Stimulated activated CD4-positive, alpha-beta T cell treated with anti-CD3 and anti-CD28 coated beads, Interleukin-4, amount 100 ng/mL, for 4 hours (primary cell): ENCODE measurements at regions not wholly inside any gene's neighbourhood (a gene's known extent, or its start where the extent isn't known, plus 50 kb on each side); places are given as distances from the start of the nearest gene placed in this dataset.

Experiments used
- DNase-seq, 2 experiments: peaks; one replicate each; pipeline ENCODE4 v3.0.0-alpha.2; 2020

DNA sequence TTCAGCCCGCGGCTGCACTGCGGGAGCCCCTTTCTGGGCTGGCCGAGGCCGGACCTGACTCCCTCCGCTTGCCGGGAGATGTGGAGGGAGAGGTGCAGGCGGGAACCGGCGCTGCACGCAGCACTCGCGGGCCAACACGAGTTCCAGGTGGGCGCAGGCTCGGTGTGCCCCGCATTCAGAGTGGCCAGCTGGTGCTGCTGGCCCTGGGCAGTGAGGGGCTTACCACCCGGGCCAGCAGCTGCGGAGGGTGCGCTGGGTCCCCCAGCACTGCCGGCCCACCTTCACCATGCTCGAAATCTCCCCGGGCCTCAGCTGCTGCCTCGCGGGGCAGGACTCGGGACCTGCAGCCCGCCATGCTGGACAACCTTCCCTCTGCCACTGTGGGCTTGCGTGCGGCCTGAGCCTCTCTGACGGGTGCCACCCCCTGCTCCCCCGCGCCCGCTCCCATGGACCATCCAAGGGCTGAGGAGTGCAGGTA, 733.5 kb upstream of the CCDC54 start:
- no peak for DNase-seq

DNA sequence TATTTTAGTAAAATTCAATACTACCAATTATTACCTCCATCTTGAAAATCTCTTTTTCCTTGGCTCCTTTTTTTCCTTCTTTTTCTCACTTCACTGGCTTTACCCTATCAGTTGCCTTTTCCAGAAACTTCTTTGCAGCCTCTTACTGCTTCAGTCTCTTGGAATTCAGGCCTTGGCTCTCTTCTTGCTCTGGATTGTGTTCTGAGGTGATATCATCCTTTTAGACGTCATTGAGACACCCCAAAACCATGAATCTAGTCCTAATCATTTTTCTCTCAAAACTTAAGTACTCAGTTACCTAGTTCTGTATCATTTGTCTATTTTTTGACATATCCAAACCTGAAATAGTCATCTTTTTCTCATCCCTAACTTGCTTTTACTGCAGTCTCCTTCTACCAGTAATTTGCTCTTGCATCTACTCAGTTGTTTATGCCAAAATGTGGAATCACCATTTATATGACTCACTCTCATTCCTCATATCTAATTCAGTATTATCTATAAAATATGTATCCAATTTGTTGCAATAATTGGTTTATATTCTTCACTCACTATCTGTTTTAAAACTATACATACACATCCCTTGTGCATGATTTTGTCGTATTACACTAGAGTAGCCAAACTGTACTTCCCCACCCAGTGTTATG, 703.2 kb upstream of the CCDC54 start:
- no peak for DNase-seq

DNA sequence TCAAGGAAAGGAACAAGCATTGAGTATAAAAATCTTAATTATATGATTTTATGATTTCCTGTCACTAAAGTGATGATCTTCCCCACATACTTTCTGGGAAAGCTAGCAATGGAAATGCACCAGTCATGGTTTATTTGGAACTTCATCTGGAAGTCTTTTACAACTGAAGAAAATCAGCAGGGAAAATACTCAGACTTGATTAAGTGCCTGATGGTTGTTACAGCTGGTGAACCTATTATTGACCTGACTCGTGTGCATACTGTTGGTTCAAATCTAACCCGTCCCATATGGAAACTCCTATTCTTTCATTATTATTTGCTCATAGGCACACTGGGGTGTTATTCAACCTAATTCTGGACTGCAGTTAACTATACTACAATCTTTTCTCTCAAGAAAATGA, 701.8 kb upstream of the CCDC54 start:
- DNase-seq = no peak

DNA sequence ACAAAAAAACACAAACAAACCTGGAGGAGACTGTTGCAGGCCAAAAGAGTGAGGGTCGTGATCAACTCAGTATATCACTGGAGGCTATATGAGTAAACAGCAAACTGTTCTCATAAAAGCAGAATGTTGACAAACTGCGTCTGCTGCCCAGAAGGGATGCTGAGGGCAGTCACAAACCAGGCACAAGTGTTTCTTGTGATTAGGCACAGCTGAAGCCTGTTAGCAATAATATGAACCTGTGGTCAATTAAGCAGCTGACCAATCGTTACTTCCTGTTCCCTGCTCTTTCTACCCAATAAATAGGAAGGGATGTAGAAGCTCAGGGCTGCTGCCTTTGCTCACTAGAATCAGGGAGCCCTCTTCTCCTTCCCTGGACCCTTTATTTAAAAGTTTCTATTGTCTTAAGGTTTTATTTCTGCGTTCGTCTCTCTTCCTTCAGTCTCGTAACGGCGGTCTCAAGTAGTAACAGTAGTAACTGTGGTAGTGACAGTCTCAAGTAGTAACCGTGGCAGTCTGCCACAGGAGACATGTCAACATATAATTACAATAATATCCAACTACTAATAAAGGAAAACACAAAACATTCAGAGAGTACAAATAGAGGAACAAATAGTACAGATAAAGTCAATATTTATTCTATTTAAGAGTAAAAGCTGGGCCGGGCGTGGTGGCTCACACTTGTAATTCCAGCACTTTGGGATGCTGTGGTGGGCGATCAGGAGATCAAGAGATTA, 698.4 kb upstream of the CCDC54 start:
- DNase-seq = no peak

DNA sequence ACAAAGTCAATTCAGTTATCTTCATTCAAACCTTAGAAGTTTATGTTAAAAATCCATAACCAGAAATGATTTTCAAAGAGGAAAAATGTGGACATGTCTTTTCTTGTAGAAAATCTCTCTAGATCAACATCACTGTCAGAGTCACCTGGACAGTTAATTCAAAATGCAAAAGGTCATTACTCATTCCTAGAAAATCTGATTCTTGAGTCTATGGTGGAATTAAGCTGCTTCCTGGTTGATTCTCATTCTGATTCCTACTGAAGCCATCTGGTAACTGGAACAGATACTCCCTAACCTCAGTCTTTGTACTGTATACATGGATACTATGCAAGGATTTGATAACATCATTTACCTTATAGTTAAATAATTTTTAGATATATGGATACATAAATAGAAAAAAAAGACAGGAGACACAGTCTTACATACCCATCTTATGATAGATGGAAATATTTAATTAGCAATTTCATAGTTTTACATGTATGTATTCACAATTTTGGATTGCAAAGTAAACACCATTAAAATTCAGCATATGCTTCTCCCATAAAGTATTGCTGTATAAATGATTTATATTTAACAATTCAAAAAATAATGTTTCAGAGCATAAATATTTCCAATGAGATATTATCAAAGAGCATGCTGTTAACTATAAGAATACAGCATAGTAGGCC, 693.2 kb upstream of the CCDC54 start:
- DNase-seq = no peak

DNA sequence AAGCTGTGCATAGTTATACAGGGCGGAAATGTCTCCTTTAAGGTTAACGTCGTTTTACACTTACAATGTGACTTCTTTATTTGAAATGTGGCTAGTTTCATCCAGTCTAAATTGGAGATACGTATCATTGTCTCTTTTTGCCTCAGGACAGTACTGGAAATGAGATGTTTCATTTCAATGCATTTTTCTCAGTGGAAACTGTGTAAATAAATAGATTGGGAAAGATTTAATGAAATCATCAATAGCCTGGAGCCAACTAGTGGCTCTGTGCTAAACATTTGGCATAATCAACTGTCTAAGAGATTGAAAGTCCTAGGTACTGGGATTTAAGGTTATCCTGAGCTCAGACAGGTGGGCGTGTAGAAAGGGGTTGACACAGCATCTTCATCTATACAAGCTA, 691.5 kb upstream of the CCDC54 start:
- DNase-seq = no peak

DNA sequence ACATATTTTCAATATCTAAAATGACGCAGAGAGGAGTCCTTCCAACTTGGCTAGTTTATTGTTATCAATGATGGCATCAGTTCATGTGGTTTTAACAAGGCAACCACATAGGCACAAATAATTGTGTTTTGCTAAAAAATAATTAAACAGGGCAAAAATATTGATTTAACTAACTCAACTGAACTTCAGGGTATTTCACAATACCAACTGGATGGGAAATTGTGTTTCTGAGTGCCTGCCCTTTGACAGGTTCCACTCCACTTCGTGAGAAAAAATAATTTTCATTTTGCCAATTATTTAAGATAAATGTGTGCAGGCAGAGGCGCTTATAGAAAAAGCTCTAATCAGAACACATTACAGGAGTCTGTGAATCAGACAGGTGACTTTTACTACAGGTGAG, 689.3 kb upstream of the CCDC54 start:
- DNase-seq = no peak

DNA sequence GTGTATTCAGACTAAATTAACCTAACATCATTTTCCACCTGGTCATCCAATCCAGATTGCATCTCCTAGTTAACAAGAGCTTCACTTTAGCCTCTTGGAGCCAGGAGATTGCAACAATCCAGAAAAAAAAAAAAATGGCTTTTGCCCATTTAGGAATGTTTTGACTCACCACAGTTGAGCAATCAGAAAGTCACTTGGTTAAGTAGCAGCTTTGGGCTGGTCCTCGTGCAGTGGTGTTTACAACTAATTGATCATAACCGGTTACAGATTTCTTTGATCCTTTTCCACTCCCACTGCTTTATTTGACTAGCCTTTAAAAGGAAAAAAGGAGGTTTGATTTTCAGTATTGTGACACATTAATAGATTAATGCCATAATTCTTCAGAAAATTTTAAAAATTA, 688.8 kb upstream of the CCDC54 start:
- no peak for DNase-seq

DNA sequence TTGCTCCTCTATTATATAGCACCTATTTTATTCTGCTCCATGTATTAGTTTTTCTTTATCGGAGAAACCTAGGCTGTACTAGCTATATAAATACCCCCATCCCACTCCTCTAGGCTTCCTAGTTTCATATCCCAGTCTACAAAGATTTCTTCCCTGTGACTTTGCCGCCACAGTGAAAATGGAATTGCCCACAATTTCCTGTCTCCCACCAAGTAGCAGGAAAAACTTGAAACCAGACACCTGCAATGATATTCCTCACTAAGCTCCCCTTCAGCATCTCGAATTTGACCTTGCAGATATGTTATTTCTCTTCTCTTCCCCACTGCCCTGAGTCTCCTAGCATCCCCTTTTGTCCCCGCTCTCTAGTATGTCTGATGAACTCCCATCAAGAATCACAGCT, 685.8 kb upstream of the CCDC54 start:
- no peak for DNase-seq

DNA sequence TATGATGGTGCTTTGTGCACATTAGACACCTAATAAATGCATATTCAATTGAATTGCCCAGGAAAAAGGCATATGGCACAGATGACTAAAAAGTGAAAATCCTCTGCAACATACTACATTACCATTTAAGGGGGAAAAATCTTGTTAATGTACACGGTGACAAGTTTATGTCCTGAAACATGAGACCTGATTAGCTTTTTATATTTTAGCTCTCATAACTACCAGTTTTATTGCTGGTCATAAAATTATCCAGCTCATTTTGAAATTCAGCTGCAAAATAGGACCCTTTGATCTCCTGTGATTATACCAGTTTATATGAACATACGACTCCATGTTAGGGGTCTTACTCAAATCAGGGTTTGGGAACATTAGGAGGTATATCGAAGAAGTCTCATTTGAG, 684.6 kb upstream of the CCDC54 start:
- DNase-seq = no peak

DNA sequence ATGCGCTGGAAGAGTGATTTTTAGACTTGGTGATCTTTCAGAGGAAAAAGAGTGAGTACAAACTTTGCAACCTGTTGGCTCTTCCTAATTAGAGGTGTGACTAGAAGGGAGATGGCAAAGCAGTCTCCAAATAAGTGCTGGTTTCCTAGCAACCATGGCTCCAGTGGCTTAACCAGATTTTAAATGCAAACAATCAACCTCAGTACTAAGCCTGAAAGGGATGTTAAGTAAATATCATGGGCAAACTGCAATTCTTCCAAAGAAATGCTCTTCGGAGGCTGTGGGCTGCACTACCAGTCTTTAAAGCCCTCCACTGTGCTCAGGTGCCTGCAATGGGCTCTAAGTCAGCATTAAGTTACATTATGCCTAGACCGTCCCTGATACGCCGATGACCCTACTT, 678.1 kb upstream of the CCDC54 start:
- no peak for DNase-seq

DNA sequence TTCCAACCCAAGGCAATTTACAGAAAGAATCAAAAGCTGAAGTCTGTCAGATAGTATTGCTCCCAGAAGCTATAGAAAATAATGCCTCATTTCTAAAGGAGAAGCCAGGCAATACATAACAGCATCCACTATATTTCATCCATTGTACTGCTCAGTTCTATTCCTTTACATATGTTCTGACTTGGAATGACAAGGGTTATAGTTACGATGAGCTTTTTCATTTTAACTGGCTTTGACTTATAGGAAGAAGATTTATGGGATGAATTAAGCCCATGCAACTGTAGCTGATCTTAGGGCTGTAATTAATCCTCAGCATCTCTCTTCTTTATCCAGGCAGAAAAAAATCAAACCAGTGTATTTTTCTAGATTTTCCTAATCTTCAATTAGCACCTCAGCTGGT, 676.3 kb upstream of the CCDC54 start:
- no peak for DNase-seq

DNA sequence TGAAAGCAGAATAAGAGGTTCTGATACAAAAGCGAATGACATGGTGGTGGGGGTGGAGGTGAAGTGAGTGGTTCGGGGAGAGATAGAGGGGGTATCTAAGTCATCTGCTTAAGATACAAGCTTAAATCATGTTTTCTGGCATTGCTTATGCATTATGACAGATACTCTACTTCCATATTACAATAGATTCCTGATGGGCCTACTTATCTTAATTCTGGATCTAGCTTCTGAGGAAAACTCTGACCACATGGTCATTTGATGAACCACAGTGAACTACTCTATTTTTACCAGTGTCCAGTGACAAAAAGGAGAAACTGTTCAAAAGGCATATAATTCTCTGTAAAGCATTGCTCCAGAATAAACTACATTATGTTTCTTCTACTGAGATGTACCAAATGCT, 673.7 kb upstream of the CCDC54 start:
- DNase-seq = no peak

DNA sequence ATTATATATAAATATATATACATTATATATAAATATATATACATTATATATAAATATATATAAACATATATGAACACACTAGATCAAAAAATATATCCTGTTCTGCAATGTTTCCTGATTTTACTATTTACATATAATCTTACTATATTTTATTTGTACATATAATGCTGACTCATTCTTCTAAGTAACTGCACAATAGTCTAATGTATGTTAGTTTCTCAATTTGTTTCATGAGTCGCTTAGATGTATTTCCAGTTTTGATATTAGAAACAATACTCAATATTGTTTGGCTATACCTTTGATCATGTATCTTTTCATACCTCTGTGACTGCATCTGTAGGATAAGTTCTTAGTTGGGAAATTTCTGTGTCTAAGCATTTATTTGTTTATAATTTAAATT, 669.9 kb upstream of the CCDC54 start:
- DNase-seq = no peak

DNA sequence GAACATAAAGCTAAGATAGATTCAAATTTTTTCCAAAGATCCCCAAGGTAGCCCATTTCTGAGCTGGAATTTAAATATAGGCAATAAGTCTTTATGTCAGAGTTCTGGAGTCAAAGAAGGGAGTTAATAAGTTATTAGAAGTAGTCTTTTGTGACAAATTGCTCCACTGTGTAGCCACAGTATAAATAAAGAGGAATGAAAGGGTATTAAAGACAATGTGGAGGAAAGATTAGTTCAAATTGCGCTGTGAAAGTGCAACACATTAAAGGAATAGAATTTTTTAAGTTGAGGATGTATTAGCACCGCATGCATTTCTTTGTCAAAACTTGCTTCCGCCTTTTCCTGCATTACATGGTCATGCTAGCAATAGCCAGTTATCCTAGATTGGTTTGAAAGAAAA, 666.6 kb upstream of the CCDC54 start:
- DNase-seq = no peak

DNA sequence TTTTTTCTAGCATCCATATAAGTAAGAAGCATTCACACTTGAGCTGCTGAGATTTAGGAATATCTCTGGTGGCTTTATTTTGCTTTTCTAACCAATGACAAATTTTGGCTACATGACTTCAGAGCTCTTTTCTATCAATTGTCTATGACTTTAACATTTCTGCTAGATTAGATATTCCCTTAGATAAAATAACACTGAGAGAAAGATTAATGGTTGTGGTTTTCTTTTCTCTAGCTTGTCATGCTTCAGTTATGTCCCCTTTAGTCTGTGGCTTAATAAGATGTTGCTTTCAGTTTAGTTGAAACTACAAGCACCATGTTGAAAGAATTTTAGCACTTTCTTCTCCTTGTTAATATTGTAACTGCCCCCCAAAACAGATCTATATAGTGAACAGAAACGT, 665.6 kb upstream of the CCDC54 start:
- DNase-seq = no peak

DNA sequence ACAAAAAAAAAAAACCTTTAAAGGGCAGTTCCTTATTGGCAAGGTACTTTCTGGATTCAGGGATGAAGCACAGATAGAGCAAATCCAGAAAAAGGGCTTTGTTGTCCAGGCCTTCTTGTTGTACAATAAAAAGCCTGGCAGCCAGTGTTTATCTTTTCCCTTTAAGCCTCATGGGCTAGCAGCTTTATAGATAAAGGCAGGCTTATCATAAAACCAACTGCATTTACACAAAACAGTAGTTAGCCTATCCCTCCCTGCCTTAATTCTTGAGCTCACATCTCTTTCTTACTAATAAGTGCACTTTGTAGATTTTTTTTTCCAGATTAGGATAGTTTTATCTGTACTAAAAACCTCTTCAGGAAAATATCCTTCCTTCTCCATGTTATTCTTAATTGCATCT, 662.8 kb upstream of the CCDC54 start:
- DNase-seq = no peak

DNA sequence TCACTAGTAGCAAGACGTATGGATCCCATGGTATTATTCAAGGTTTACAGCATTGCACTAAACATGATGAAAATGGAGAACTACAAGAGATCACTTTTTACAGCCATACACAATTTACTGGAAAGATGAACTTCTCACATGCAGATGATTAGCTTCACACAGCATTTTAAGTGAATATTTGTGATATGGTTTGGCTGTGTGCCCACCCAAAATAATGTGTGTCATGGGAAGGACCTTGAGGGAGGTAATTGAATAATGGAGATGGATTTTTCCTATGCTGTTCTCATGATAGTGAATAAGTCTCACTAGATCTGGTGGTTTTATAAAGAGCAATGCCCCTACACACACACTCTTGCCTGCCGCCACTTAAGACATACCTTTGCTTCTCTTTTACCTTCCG, 662.0 kb upstream of the CCDC54 start:
- DNase-seq = no peak

DNA sequence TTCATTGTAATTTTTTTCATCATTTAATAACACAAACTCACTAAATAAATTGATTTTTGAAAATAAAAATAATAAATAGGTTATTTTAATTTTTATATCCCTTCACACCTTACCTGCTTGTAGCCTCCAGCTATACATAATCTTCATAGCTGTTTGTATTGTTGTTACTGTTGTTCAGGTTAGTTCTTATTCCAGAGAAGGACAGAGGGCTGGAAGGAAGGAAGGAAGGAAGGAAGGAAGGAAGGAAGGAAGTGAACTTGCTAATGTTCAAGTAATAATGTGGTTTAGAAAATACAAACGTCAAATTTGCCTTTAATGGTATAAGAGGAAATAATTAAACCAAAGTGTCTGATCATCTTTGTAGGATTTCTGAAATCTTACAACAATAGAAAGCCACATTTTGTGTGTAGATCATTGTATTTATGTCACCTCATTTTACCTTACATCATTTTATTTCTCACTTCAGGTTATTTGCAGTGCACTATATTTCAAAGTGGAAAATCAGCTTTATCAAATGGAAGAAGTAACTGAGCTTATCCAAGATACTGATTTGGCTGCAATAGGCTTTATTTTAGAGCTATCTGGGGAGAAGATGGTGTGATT, 660.0 kb upstream of the CCDC54 start:
- no peak for DNase-seq

DNA sequence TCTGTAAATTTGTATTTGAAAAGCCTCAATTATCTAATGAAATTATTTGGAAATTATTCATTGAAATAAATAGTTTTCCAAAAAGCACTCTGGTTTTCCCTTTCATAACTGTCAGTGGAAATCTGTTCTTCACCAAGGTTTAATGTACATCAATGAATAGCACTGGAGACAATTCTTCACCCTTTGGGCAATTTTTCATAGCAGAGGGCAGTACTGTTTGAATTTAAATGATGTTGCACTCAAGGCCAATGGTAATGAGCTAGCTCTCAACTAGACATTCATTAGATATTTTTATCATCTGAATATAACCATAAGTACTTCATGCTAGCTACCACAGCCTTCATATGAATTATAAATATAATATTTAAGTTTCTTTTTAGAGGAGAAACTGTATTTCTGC, 658.2 kb upstream of the CCDC54 start:
- DNase-seq = no peak

DNA sequence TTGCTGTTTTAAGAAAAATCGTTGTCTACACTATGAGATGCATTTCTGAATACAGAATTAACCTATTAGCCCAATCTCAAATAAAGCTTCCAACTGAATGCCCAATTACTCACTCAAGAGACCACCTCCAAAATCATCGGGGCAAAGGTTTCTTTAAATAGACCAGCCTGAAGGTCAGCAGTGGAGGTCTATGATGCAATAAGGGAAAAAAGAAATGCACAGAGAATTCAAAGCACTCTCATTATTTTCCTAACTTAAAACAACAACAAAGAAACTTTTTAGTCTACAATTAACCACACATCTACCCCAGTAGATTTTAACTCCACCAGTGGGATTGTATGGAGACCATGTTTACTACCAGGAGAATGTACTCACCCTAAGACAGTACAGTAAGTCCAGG, 657.7 kb upstream of the CCDC54 start:
- no peak for DNase-seq

DNA sequence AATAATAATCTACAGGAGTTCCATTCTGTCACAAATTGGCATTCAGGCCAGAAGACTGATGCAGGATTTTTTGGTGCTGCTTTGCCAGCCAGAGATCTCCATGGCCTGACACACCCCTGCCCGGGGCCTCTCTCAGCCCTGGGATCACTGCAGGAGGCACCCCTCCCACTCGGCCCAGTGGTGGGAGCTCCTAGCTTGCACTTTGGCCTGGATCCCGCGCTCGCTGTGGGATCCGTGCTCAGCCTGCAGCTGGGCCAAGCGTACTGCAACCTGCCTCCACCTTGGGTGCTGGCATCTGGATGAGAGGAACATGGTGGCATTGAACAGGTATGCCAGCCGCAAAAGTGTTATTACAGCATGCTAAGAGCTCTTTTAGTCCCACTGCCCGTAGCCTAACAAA, 656.7 kb upstream of the CCDC54 start:
- DNase-seq = no peak

DNA sequence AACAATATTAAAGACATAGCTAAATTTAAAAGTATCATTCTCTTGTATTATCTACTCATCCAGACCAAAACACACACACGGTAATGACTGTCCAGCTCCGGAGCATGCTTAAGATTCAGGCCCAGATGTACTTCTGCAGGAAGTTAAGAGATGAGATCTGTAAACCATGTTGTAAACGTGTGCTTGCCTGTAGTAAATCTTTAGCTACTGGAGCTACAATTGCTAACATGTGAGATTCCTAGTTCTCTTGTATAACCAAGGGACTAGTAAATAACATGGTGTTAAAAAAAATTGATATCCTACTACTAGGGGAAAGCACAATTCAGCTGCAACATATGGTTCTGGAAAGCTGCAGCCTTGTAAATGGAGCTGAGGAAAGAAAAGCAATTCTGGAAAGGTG, 651.7 kb upstream of the CCDC54 start:
- DNase-seq = no peak
